NCI-H774 (cell line): ENCODE measurements at regions not wholly inside any gene's neighbourhood (a gene's known extent, or its start where the extent isn't known, plus 50 kb on each side); places are given as distances from the start of the nearest gene placed in this dataset.

Experiments used
- DNase-seq: peaks from one replicate; lab custom pipeline; 2025; lab: John Stamatoyannopoulos, UW

- DNase-seq = no peak
These were observed 456.6 kb upstream of the RBMS3 start for GRCh38 chr3:28824316-28824715.

- DNase-seq = no peak
These were observed 454.0 kb upstream of the RBMS3 start for GRCh38 chr3:28826840-28827239.

- no peak for DNase-seq
These were observed 445.6 kb upstream of the RBMS3 start for GRCh38 chr3:28835249-28835648.

GRCh38 chr3:28835751-28836150 lies 445.1 kb upstream of the RBMS3 start:
- DNase-seq = no peak

- no peak for DNase-seq
These were observed 444.7 kb upstream of the RBMS3 start for GRCh38 chr3:28836199-28836598.

- no peak for DNase-seq
These were observed 439.9 kb upstream of the RBMS3 start for GRCh38 chr3:28840976-28841376.

- no peak for DNase-seq
These were observed 439.4 kb upstream of the RBMS3 start for GRCh38 chr3:28841441-28841840.

- DNase-seq = no peak
These were observed 436.4 kb upstream of the RBMS3 start for GRCh38 chr3:28844298-28845005.

- DNase-seq = no peak
These were observed 435.9 kb upstream of the RBMS3 start for GRCh38 chr3:28845006-28845324.

- no peak for DNase-seq
These were observed 433.8 kb upstream of the RBMS3 start for GRCh38 chr3:28846971-28847478.

GRCh38 chr3:28847736-28848135 lies 433.1 kb upstream of the RBMS3 start:
- no peak for DNase-seq

- DNase-seq = no peak
These were observed 430.7 kb upstream of the RBMS3 start for GRCh38 chr3:28850186-28850585.

- no peak for DNase-seq
These were observed 427.0 kb upstream of the RBMS3 start for GRCh38 chr3:28853830-28854229.

- no peak for DNase-seq
These were observed 424.1 kb upstream of the RBMS3 start for GRCh38 chr3:28856796-28857195.

- no peak for DNase-seq
These were observed 421.0 kb upstream of the RBMS3 start for GRCh38 chr3:28859897-28860296.

- no peak for DNase-seq
These were observed 420.6 kb upstream of the RBMS3 start for GRCh38 chr3:28860307-28860706.

- no peak for DNase-seq
These were observed 417.7 kb upstream of the RBMS3 start for GRCh38 chr3:28863186-28863585.

- no peak for DNase-seq
These were observed 413.0 kb upstream of the RBMS3 start for GRCh38 chr3:28867836-28868235.

GRCh38 chr3:28868897-28869296 lies 412.0 kb upstream of the RBMS3 start:
- no peak for DNase-seq

- DNase-seq = no peak
These were observed 403.0 kb upstream of the RBMS3 start for GRCh38 chr3:28877912-28878311.

- DNase-seq = no peak
These were observed 390.5 kb upstream of the RBMS3 start for GRCh38 chr3:28890373-28890772.

GRCh38 chr3:28891485-28891884 lies 389.4 kb upstream of the RBMS3 start:
- DNase-seq = no peak

- no peak for DNase-seq
These were observed 380.6 kb upstream of the RBMS3 start for GRCh38 chr3:28900301-28900700.

- DNase-seq = no peak
These were observed 379.9 kb upstream of the RBMS3 start for GRCh38 chr3:28901018-28901417.
